ENCODE measurements at regions not wholly inside any gene's neighbourhood (a gene's known extent, or its start where the extent isn't known, plus 50 kb on each side); places are given as distances from the start of the nearest gene placed in this dataset.
"Not testable (repeated sequence)": the region's sequence is repeated elsewhere in the genome, so short reads cannot be mapped to it uniquely, and the experiment has no call there.

DNA sequence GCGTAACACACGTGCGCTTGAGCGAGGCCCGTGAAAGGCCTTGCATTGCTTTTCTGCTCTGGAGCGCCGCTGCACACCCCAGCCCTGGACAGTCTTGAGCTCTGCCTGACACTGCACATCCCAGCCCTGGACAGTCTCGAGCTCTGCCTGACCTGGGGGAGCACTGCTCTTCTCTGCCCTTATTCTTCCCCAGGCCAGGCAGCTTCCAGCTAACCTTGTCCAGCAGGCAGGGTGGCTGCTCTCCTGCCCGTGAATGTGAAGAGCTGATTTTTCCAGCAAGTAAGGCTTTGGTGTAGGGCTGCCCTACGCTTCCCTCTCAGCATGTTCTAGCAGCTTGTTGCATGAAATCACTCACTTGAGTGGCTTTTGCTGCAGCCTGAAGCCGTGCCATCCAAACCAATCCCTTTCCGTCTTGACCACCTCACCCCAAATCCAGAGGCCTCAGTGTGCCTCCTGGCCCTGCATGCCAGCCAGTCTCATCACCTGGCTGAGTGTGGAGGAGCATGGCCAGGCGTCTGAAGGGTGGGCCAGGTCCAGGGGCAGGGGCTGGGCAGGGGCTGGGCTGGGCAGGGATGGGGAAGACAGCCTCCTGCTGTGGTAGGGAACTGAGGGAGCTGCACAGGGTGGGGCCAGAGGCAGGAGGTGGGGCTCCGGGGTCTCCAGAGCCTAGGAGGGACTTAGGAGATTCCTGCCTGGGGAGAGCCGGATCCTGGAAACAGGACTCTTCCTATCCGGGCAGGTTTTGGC is 89.5 kb upstream of the B3GAT1 start:
- DNase-seq (ENCODE audit: low read depth) = no peak
- no peak for TF ChIP-seq CTCF (IDR thresholded peaks at IDR 0.05; ENCODE audit: low read length, missing control alignments)
- H3K4me3 ChIP-seq (replicated peaks; ENCODE audit: low read depth, low read length) = no peak overlapping the region

DNA sequence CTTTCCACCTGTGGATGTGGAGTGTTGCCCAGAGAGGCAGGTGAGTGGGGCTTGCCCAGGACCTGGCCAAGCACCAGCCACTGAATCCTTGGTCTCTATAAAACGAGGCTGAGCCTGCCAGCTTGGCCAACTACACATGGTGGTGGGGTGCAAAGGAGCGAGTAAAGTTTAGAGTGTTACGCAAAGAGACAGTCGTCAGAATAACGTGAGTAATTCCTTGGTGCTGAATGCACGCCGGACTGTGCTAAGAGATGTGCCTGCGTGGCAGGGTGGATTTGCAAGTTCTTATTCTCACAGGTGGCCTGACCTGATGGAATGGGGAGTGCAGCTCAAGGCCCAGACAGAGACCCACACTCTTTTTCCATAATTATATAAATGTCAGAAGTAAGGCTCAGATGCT is 88.6 kb upstream of the B3GAT1 start:
- H3K4me3 ChIP-seq (replicated peaks; ENCODE audit: low read depth, low read length) = no peak overlapping the region
- DNase-seq (ENCODE audit: low read depth) = no peak
- TF ChIP-seq CTCF (IDR thresholded peaks at IDR 0.05; ENCODE audit: low read length, missing control alignments) = no peak

DNA sequence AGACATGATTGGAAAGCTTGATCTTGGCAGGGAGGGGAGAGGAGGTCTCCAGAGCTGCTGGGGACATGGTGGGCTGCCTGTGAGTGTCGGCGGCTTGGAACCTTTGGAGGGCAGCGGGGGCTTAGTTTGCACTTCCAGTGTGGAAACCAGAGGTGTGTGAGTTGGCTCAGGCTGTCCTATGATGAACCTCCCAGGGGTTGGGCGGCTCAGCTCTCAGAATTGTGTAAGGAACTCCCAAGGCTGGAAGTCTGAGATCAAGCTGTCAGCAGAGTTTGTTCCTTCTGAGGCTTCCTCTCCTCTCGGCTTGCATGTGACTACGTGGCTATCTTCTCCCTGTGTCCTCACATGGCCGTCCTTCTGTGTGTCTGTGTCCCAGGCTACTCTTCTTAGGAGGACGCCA is 87.9 kb upstream of the B3GAT1 start:
- DNase-seq (ENCODE audit: low read depth) = no peak
- TF ChIP-seq CTCF (IDR thresholded peaks at IDR 0.05; ENCODE audit: low read length, missing control alignments) = no peak
- H3K4me3 ChIP-seq (replicated peaks; ENCODE audit: low read depth, low read length) = no peak overlapping the region

DNA sequence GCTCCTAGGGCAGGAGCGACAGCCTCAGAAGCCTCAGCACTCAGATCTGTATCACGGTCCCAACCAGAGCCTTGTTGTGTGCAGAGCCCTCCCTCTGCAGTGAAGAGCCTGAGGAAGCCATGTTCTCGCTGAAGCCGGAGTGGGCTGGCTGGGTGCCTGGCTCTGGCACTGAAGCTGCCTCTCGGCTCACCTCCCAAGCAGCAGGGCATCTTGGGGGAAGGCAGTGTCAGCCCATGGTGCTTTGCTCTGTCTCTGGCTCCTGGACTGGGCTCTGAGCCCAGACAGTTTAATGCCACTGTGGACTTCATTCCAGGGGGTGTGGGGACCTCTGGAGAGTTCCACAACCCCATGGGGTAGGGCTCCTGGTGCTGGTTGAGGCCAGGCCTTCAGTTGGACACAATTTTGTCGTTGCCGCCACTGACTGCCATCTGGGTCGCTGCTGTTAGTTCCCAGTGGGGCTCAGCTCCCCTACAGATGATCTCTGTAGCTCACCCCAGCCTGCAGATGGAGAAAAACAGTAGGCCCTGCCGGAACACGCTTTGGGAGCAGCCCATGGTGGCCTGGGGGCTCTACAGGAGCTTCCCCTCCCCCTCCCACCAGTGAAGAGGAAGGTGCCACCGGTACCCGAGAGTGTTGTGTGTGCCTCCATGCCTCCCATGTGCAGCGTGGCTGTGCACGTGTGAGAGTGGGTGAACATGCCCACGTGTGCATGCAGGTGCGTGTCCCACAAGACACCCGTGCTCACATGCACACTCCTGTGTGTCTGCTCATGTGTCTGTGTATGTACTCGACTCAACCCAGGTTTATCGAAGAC is 86.5 kb upstream of the B3GAT1 start:
- no peak for TF ChIP-seq CTCF (IDR thresholded peaks at IDR 0.05; ENCODE audit: low read length, missing control alignments)
- DNase-seq (ENCODE audit: low read depth) = no peak
- H3K4me3 ChIP-seq (replicated peaks; ENCODE audit: low read depth, low read length) = no peak overlapping the region

DNA sequence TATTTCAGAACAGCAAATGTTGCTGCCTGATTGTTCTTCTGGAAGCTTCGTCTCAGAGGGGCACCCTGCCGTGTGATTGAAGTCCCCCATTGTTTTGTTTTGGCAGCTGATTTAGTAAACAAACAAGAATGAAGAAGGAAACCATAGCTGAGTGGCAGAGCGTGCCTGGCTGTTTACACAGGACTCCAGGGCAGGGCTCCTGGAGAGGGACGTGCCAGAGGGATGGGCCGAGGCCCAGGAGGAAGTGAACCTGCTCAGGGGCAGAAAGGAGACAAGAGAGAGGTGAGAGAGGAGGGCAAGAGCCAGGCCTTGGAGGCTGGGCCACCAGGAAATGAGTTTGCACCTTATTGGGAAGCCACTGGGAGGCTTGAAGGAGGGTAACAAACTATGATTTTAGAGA is 85.5 kb upstream of the B3GAT1 start:
- no peak overlapping the region for H3K4me3 ChIP-seq (replicated peaks; ENCODE audit: low read depth, low read length)
- DNase-seq (ENCODE audit: low read depth) = no peak
- TF ChIP-seq CTCF (IDR thresholded peaks at IDR 0.05; ENCODE audit: low read length, missing control alignments) = no peak

DNA sequence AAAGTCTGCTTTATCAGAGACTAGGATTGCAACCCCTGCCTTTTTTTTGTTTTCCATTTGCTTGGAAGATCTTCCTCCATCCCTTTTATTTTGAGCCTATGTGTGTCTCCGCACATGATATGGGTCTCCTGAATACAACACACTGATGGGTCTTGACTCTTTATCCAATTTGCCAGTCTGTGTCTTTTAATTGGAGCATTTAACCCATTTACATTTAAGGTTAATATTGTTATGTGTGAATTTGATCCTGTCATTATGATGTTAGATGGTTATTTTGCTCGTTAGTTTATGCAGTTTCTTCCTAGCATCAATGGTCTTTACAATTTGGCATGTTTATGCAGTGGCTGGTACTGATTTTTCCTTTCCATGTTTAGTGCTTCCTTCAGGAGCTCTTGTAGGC is 84.0 kb upstream of the B3GAT1 start:
- DNase-seq (ENCODE audit: low read depth); H3K4me3 ChIP-seq (replicated peaks; ENCODE audit: low read depth, low read length): not testable (repeated sequence)

- not testable (repeated sequence) for DNase-seq (ENCODE audit: low read depth); H3K4me3 ChIP-seq (replicated peaks; ENCODE audit: low read depth, low read length)
Measured at GRCh38 chr11:134494395-134494794, 82.4 kb upstream of the B3GAT1 start.

DNA sequence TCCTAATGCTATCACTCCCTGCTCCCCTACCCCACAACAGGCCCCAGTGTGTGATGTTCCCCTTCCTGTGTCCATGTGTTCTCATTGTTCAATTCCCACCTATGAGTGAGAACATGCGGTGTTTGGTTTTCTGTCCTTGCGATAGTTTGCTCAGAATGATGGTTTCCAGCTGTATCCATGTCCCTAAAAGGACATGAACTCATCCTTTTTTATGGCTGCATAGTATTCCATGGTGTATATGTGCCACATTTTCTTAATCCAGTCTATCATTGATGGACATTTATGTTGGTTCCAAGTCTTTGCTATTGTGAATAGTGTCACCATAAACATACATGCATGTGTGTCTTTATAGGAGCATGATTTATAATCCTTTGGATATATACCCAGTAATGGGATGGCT is 80.4 kb upstream of the B3GAT1 start:
- not testable (repeated sequence) for DNase-seq (ENCODE audit: low read depth)

More for the DNA sequence above, 80.4 kb upstream of the B3GAT1 start:
- not testable (repeated sequence) for H3K4me3 ChIP-seq (replicated peaks; ENCODE audit: low read depth, low read length)

Measured in fibroblast of pulmonary artery (primary cell).